Mucosa of descending colon (tissue), 3 donors: ENCODE measurements at regions not wholly inside any gene's neighbourhood (a gene's known extent, or its start where the extent isn't known, plus 50 kb on each side); places are given as distances from the start of the nearest gene placed in this dataset.

Experiments used
- ATAC-seq: fragments of 200-7000 bp; cut with Tn5 transposase; one replicate; pipeline ENCODE4 v1.9.1; 2020; ENCODE audit warnings: mild to moderate bottlenecking, moderate library complexity
- DNase-seq, 3 donors: peaks; one replicate each; pipeline ENCODE4 v3.0.0-alpha.2; 2020
- H3K36me3 ChIP-seq: fragments of 200-600 bp; one replicate; pipeline ENCODE4 v1.8.0; 2021; ENCODE audit warnings: low read depth, mild to moderate bottlenecking
- H3K4me1 ChIP-seq: fragments of 200-600 bp; one replicate; pipeline ENCODE4 v1.8.0; 2021; ENCODE audit warnings: low read depth, mild to moderate bottlenecking
- H3K4me3 ChIP-seq: fragments of 200-600 bp; one replicate; pipeline ENCODE4 v1.8.0; 2021; ENCODE audit warnings: mild to moderate bottlenecking
- H3K9me3 ChIP-seq: fragments of 200-600 bp; one replicate; pipeline ENCODE4 v1.8.0; 2021; ENCODE audit warnings: mild to moderate bottlenecking
- intact Hi-C, 2 donors: fragments of 100-400 bp; cut with DNase I in 1 of 2; cut with micrococcal nuclease in 1 of 2; formaldehyde crosslinking; loops; one replicate each; pipeline versions ENCODE4 v1.11.0 to v1.11.1; 2022; cut with DNase I, micrococcal nuclease
- TF ChIP-seq, protein P1 (sequence below): fragments of 200-600 bp; IDR thresholded peaks from one replicate; pipeline ENCODE4 v1.8.0; 2022; ENCODE audit warnings: antibody characterized with exemption, mild to moderate bottlenecking
- donor health status: DM: no; HTN: no; CAD: no; lungs with moderate emphysema.
- donor health status: DM: no; HTN: no; CAD: no.
- donor health status: DM: no; HTN: yes; CAD: no.

DNA sequence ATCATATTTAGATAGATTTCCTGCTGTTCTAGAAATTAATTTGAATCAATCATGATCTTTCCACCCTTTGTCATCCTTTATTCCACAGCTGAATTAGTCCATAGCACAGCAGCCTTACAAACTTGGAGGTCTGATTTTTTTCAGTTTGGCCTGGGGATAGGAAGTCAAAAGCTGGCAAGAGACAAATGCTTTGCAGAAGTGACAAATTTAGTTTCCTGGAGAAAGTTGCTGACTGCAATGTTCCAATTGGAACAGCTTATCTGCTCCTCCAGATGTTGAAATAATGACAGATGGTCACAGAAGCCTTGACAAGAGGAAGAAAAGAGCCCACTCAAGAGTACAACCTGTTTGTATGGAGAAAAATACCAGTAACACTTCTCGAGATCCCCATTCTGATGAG, 1276.1 kb upstream of the CDH8 start:
- intact Hi-C loops = no loop called here
- no peaks in the 10 kb centered on the region for H3K36me3 ChIP-seq
- TF ChIP-seq, protein P1, sequence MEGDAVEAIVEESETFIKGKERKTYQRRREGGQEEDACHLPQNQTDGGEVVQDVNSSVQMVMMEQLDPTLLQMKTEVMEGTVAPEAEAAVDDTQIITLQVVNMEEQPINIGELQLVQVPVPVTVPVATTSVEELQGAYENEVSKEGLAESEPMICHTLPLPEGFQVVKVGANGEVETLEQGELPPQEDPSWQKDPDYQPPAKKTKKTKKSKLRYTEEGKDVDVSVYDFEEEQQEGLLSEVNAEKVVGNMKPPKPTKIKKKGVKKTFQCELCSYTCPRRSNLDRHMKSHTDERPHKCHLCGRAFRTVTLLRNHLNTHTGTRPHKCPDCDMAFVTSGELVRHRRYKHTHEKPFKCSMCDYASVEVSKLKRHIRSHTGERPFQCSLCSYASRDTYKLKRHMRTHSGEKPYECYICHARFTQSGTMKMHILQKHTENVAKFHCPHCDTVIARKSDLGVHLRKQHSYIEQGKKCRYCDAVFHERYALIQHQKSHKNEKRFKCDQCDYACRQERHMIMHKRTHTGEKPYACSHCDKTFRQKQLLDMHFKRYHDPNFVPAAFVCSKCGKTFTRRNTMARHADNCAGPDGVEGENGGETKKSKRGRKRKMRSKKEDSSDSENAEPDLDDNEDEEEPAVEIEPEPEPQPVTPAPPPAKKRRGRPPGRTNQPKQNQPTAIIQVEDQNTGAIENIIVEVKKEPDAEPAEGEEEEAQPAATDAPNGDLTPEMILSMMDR = no peak
- ATAC-seq (no peak), DNase-seq (no peak)
- no peak overlapping the region for H3K4me3 ChIP-seq
- H3K9me3 ChIP-seq = no peaks in the 10 kb centered on the region
- H3K4me1 ChIP-seq = no peaks in the 10 kb centered on the region

GRCh38 chr16:63311313-63311712, 1275.1 kb upstream of the CDH8 start:
- no peaks in the 10 kb centered on the region for H3K36me3 ChIP-seq
- intact Hi-C loops = no loop called here
- TF ChIP-seq, protein P1 = no peak

GRCh38 chr16:63302811-63303210, 1266.6 kb upstream of the CDH8 start:
- no peak for ATAC-seq
- DNase-seq = no peak
- H3K4me3 ChIP-seq = no peak overlapping the region
- no peaks in the 10 kb centered on the region for H3K36me3 ChIP-seq
- no peaks in the 10 kb centered on the region for H3K9me3 ChIP-seq
- H3K4me1 ChIP-seq = no peaks in the 10 kb centered on the region
- TF ChIP-seq, protein P1 = no peak
- intact Hi-C loops = no loop called here

More at GRCh38 chr16:63311313-63311712, 1275.1 kb upstream of the CDH8 start:
- ATAC-seq (no peak), DNase-seq (no peak)
- H3K4me1 ChIP-seq = no peaks in the 10 kb centered on the region
- H3K9me3 ChIP-seq = no peaks in the 10 kb centered on the region
- no peak overlapping the region for H3K4me3 ChIP-seq

- TF ChIP-seq, protein P1 = no peak
- no peaks in the 10 kb centered on the region for H3K4me1 ChIP-seq
- H3K36me3 ChIP-seq = no peaks in the 10 kb centered on the region
- ATAC-seq (no peak), DNase-seq (no peak)
- H3K4me3 ChIP-seq = no peak overlapping the region
- no peaks in the 10 kb centered on the region for H3K9me3 ChIP-seq
- intact Hi-C loops = no loop called here
Measured at GRCh38 chr16:63301349-63301748, 1265.1 kb upstream of the CDH8 start.

DNA sequence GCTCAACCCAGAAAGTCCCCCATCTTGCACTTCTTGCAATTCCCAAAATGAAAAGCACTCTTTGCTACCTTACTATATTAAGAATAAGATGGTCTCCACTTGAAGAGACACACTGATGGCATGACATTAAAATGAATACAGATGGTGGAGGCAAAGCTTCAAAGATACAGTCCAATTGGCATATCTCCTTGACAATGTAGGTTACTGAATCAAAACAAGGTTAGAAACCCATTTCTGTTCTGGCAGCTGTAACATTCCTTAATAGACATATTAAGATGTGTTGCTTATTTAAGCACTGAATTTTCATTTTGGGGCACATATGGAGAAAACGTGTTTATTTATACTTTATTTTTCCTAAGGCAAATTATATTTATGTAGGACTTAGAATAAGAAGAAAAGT, 1262.8 kb upstream of the CDH8 start:
- TF ChIP-seq, protein P1 = no peak
- DNase-seq = no peak
- no peak overlapping the region for H3K4me3 ChIP-seq
- no peak for ATAC-seq
- no peaks in the 10 kb centered on the region for H3K36me3 ChIP-seq
- intact Hi-C loops = no loop called here
- H3K9me3 ChIP-seq = no peaks in the 10 kb centered on the region
- H3K4me1 ChIP-seq = no peaks in the 10 kb centered on the region

- DNase-seq (no peak), ATAC-seq (no peak)
- H3K36me3 ChIP-seq = no peaks in the 10 kb centered on the region
- intact Hi-C loops = no loop called here
- TF ChIP-seq, protein P1 = no peak
- no peaks in the 10 kb centered on the region for H3K4me1 ChIP-seq
- no peaks in the 10 kb centered on the region for H3K9me3 ChIP-seq
- no peak overlapping the region for H3K4me3 ChIP-seq
Measured at GRCh38 chr16:63292036-63292435, 1255.8 kb upstream of the CDH8 start.
